Endothelial cell of umbilical vein (primary cell): ENCODE measurements at regions not wholly inside any gene's neighbourhood (a gene's known extent, or its start where the extent isn't known, plus 50 kb on each side); places are given as distances from the start of the nearest gene placed in this dataset.

Experiments
- BruUV-seq: library from RNA; stranded (reverse); fragments of 400-500 nt; replicated peaks from 2 replicates; lab custom pipeline; 2021; lab: Mats Ljungman, UMichigan
- CTCF ChIA-PET: fragments of 300-600, 350-600 bp; sonication (Branson Sonifier 250); formaldehyde crosslinking; loops from one replicate; lab custom pipeline; 2021; ENCODE audit warnings: antibody characterized with exemption, inconsistent platforms; lab: Charles Lee
- POLR2A ChIA-PET: fragments of 300-600, 350-600 bp; sonication (Branson Sonifier 250); formaldehyde crosslinking; loops from one replicate; lab custom pipeline; 2021; ENCODE audit warnings: antibody characterized with exemption, inconsistent platforms; lab: Charles Lee
- DNase-seq: peaks from one replicate; pipeline ENCODE4 v3.0.0-alpha.2; 2011; ENCODE audit warnings: low read depth, low spot score
- FAIRE-seq: peaks from 2 replicates; lab custom pipeline; 2011; peaks lifted over from hg19 to GRCh38; lab: Jason Lieb, UNC
- H2AFZ ChIP-seq: 2 replicates; pipeline ENCODE4 v1.6.0; 2012; ENCODE audit warnings: low read depth, low read length, control low read depth, inconsistent platforms
- H3K27ac ChIP-seq: 2 replicates; pipeline ENCODE4 v1.5.1; 2011; ENCODE audit warnings: low read depth, mild to moderate bottlenecking, control low read depth, low read length, moderate library complexity; ENCODE audit not compliant: insufficient read depth
- H3K27me3 ChIP-seq, 2 experiments: 2 replicates each; pipeline versions ENCODE4 v1.6.0 to v1.6.1; 2011; ENCODE audit warnings: low read length in 2 of 2, mixed read lengths in 1 of 2; ENCODE audit not compliant: control insufficient read depth in 2 of 2, insufficient read depth in 2 of 2
- H3K36me3 ChIP-seq, 2 experiments: 2 replicates in 1 of 2; 3 replicates in 1 of 2; pipeline ENCODE4 v1.5.1; 2011; ENCODE audit warnings: low read length in 2 of 2, mild to moderate bottlenecking in 1 of 2, moderate library complexity in 1 of 2; ENCODE audit not compliant: control insufficient read depth in 2 of 2, insufficient read depth in 2 of 2; ENCODE audit errors: extremely low read depth in 1 of 2
- H3K4me1 ChIP-seq: 3 replicates; pipeline ENCODE4 v1.5.1; 2011; ENCODE audit warnings: mild to moderate bottlenecking, low read length; ENCODE audit not compliant: control insufficient read depth, insufficient read depth; ENCODE audit errors: extremely low read depth
- H3K4me2 ChIP-seq: 2 replicates; pipeline ENCODE4 v1.6.1; 2011; ENCODE audit warnings: low read length, control low read depth, mixed read lengths; ENCODE audit not compliant: insufficient read depth
- H3K4me3 ChIP-seq, 3 experiments: fragments of 200-600 bp in 1 of 3; sonication (generic), shearing (Covaris generic) in 1 of 3; replicated peaks in 1 of 3; 2 replicates each; pipeline ENCODE4 v1.5.1; 2011 to 2016; ENCODE audit warnings: control low read depth in 3 of 3, low read length in 3 of 3, mild to moderate bottlenecking in 2 of 3, inconsistent platforms in 1 of 3, low read depth in 1 of 3, moderate library complexity in 1 of 3; ENCODE audit not compliant: insufficient read depth in 1 of 3
- H3K79me2 ChIP-seq: 2 replicates; pipeline ENCODE4 v1.6.0; 2012; ENCODE audit warnings: low read length, inconsistent platforms; ENCODE audit not compliant: control insufficient read depth, insufficient read depth
- H3K9ac ChIP-seq: replicated peaks from 2 replicates; pipeline ENCODE3; 2011; ENCODE audit warnings: low read length, control low read depth; ENCODE audit not compliant: insufficient read depth; ENCODE audit errors: extremely low read depth
- H3K9me1 ChIP-seq: replicated peaks from 3 replicates; pipeline ENCODE4 v1.6.0; 2011; ENCODE audit warnings: mild to moderate bottlenecking, low read length; ENCODE audit not compliant: control insufficient read depth, insufficient read depth; ENCODE audit errors: extremely low read depth
- H3K9me3 ChIP-seq: replicated peaks from 2 replicates; pipeline ENCODE4 v1.5.1; 2012; ENCODE audit warnings: low read length, inconsistent platforms; ENCODE audit not compliant: control insufficient read depth, insufficient read depth
- H4K20me1 ChIP-seq: replicated peaks from 2 replicates; pipeline ENCODE3; 2011; ENCODE audit warnings: mild to moderate bottlenecking, low read length; ENCODE audit not compliant: control insufficient read depth, insufficient read depth; ENCODE audit errors: extremely low read depth
- CTCF ChIP-seq, 2 donors: IDR thresholded peaks; 1 replicate in 1 of 2; 2 replicates in 1 of 2; pipeline ENCODE4 v1.5.1; 2011; ENCODE audit warnings: low read length in 2 of 2, mild to moderate bottlenecking in 2 of 2, moderate library complexity in 2 of 2, control low read depth in 1 of 2, inconsistent platforms in 1 of 2, low read depth in 1 of 2; ENCODE audit not compliant: insufficient read depth in 1 of 2; ENCODE audit errors: extremely low read depth in 1 of 2
- EZH2 ChIP-seq: IDR thresholded peaks from 2 replicates; pipeline ENCODE4 v1.6.1; 2012; ENCODE audit warnings: borderline replicate concordance, low read depth, mild to moderate bottlenecking, moderate library complexity, low read length, inconsistent platforms; ENCODE audit not compliant: severe bottlenecking
- FOS ChIP-seq: IDR thresholded peaks from 2 replicates; pipeline ENCODE4 v1.6.1; 2011; ENCODE audit warnings: mild to moderate bottlenecking, low read length, moderate library complexity, borderline replicate concordance; ENCODE audit not compliant: insufficient read depth
- JUN ChIP-seq: IDR thresholded peaks from 2 replicates; pipeline ENCODE4 v1.6.1; 2011; ENCODE audit warnings: borderline replicate concordance, low read depth; ENCODE audit not compliant: insufficient read length, insufficient read depth
- POLR2A ChIP-seq: IDR thresholded peaks from 2 replicates; pipeline ENCODE4 v1.6.1; 2012; ENCODE audit warnings: low read depth, mild to moderate bottlenecking, control low read depth, low read length
- dilution Hi-C: fragments of 300-500 bp; cut with MboI; formaldehyde crosslinking; loops from one replicate; pipeline ENCODE4 v1.15.0; 2019; ENCODE audit warnings: low sequenced_read_pairs; ENCODE audit not compliant: extremely low pct_ligation_motif_present
- intact Hi-C: fragments of 100-400 bp; cut with micrococcal nuclease; formaldehyde crosslinking; loops from one replicate; pipeline ENCODE4 v1.10.0; 2022
- TF ChIP-seq, protein P1 (sequence below): IDR thresholded peaks from 2 replicates; pipeline ENCODE4 v1.6.1; 2011; ENCODE audit not compliant: insufficient read depth, insufficient read length

DNA sequence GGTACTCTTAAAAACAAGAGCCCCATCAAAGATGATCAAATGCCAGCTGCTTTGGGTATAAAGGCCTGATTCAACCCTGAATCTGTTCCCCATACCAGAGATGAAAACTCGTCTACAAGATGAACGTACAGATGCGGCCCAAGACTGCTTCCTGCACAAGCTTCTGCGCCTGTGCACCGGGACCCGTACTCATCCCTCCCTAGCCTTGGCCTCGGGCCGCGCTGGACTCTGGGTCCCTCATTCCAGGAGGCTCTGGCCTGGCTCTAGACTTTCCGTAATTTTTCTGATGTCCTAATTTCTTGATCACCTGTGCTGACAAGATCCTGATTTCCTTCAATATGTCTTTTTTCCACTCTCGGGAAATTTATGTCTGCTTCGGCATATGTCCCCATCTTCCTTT lies 612.3 kb downstream of the BNC2 start:
- FAIRE-seq (no peak), DNase-seq (no peak)
- no peaks in the 10 kb centered on the region for H3K9me1 ChIP-seq
- TF ChIP-seq FOS (no peak), EZH2 (no peak), JUN (no peak)
- H4K20me1 ChIP-seq, result no peaks in the 10 kb centered on the region
- no peak overlapping the region for H2AFZ ChIP-seq
- H3K9me3 ChIP-seq, result no peaks in the 10 kb centered on the region
- ChIA-PET POLR2A (no interaction called here), CTCF (interaction anchor here (1.0 to 2.9 kb wide), 6 partner anchors 9 to 468 kb away, joined by 3 to 15 read pairs (median 4); no protein-coding TSS in a partner anchor)
- dilution Hi-C loops (no loop called here), intact Hi-C loops (loop anchor here (5.0 kb wide), 1 partner anchor 699 kb away; no protein-coding TSS in a partner anchor)
- H3K4me1 ChIP-seq, result no peaks in the 10 kb centered on the region
- no TSS peak for BruUV-seq
- no peak overlapping the region for H3K9ac ChIP-seq
- peaks cover 0 to 1% of the 10 kb centered on the region in 2 experiments for H3K27me3 ChIP-seq
- H3K4me2 ChIP-seq, result no peak overlapping the region
- no peaks in the 10 kb centered on the region for H3K79me2 ChIP-seq
- no peak overlapping the region for H3K4me3 ChIP-seq
- H3K36me3 ChIP-seq, result no peaks in the 10 kb centered on the region
- H3K27ac ChIP-seq, result no peak overlapping the region

DNA sequence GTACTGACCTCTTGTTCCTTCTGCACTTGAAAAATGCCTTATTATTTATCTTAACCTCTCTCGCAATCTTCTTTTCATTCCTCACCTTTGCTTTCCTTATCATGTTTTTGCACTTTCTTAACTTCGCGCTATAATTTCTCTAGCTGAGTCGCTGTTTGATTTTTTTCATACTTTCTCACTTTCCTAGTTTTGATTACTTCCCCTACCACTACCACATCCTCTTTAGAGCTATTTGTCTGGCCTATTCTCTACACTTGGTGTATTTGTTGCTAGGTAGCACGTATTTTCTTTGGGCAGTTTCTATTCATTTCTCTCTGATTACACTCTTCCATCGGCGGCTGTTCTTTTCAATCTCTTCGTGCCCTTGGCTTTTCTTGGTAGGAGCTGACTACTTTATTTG lies 611.8 kb downstream of the BNC2 start:
- Histone ChIP-seq H3K9me3 (no peaks in the 10 kb centered on the region), H3K9me1 (no peaks in the 10 kb centered on the region), H3K4me3 (no peak overlapping the region), H3K4me1 (no peaks in the 10 kb centered on the region), H3K9ac (no peak overlapping the region), H3K79me2 (no peaks in the 10 kb centered on the region), H3K4me2 (no peak overlapping the region), H4K20me1 (no peaks in the 10 kb centered on the region), H3K36me3 (no peaks in the 10 kb centered on the region), H2AFZ (peak overlapping the region; percentile 30), H3K27ac (no peak overlapping the region), H3K27me3 (peaks cover 0 to 1% of the 10 kb centered on the region in 2 experiments)
- intact Hi-C loops, result loop anchor here (5.0 kb wide), 1 partner anchor 699 kb away; no protein-coding TSS in a partner anchor
- TF ChIP-seq POLR2A (no peak), CTCF (IDR thresholded peaks at IDR 0.05; ENCODE audit: extremely low read depth in 1 of 2, insufficient read depth in 1 of 2, low read depth in 1 of 2, low read length in 2 of 2) (no peak), EZH2 (no peak)
- TF ChIP-seq, protein P1, sequence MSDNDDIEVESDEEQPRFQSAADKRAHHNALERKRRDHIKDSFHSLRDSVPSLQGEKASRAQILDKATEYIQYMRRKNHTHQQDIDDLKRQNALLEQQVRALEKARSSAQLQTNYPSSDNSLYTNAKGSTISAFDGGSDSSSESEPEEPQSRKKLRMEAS, result no peak
- dilution Hi-C loops, result no loop called here
- FAIRE-seq (no peak), DNase-seq (peak; percentile 32)
- CTCF ChIA-PET, result interaction anchor here (1.5 to 2.9 kb wide), 2 partner anchors 9 to 16 kb away, joined by 4 to 15 read pairs; no protein-coding TSS in a partner anchor
- no TSS peak for BruUV-seq
- POLR2A ChIA-PET, result no interaction called here
